Esophagus muscularis mucosa (tissue), 3 donors: ENCODE measurements at regions not wholly inside any gene's neighbourhood (a gene's known extent, or its start where the extent isn't known, plus 50 kb on each side); places are given as distances from the start of the nearest gene placed in this dataset.

Source experiments
- CTCF ChIP-seq, 3 experiments: fragments of 200-600 bp in 2 of 3; fragments of 450-650 bp in 1 of 3; sonication (generic) in 2 of 3; IDR thresholded peaks; one replicate each; pipeline ENCODE4 v1.5.1; 2017 to 2019; ENCODE audit warnings: antibody characterized with exemption in 3 of 3, mild to moderate bottlenecking in 2 of 3, moderate library complexity in 1 of 3
- POLR2A ChIP-seq: fragments of 450-650 bp; IDR thresholded peaks from one replicate; pipeline ENCODE4 v1.6.1; 2017; ENCODE audit warnings: antibody characterized with exemption, moderate library complexity, mild to moderate bottlenecking, low read depth

DNA sequence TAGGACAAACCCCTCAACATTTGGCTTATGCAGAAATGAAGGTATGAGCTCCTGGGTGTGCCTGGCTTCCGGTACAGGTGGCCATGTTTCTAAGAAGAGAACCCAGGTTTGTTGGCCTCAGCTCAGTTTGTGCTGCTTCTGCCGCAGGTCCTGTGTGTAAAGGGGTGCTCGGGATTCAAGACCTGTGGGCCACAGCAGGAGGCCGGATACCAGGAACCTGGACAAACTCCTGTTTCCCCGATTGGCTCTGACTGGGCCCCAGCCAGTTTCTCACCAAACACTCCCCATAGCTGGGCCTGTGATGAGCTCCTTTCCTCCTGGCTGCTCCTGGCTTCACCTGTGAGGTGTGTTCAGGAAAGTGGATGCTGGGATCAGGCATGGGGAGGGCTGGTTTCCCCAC, 271.2 kb upstream of the IRX2 start:
- TF ChIP-seq CTCF (IDR thresholded peaks at IDR 0.05), result no peak
- TF ChIP-seq POLR2A, result no peak
